Keratinocyte (primary cell): ENCODE measurements at regions not wholly inside any gene's neighbourhood (a gene's known extent, or its start where the extent isn't known, plus 50 kb on each side); places are given as distances from the start of the nearest gene placed in this dataset.

Experiments used
- EZH2 ChIP-seq: IDR thresholded peaks from one replicate; pipeline ENCODE4 v1.6.1; 2012; ENCODE audit warnings: inconsistent platforms, mild to moderate bottlenecking, low read length, moderate library complexity
- TF ChIP-seq, protein P1 (sequence below), 3 experiments: IDR thresholded peaks in 1 of 3; conservative IDR thresholded peaks in 1 of 3; optimal IDR thresholded peaks in 1 of 3; 2 replicates in 2 of 3; 3 replicates in 1 of 3; pipeline versions ENCODE3 to v1.5.1; 2011; ENCODE audit warnings: low read length in 3 of 3, mild to moderate bottlenecking in 3 of 3, moderate library complexity in 2 of 3, control low read depth in 1 of 3, inconsistent platforms in 1 of 3; ENCODE audit not compliant: insufficient read depth in 2 of 3; ENCODE audit errors: extremely low read depth in 1 of 3

DNA sequence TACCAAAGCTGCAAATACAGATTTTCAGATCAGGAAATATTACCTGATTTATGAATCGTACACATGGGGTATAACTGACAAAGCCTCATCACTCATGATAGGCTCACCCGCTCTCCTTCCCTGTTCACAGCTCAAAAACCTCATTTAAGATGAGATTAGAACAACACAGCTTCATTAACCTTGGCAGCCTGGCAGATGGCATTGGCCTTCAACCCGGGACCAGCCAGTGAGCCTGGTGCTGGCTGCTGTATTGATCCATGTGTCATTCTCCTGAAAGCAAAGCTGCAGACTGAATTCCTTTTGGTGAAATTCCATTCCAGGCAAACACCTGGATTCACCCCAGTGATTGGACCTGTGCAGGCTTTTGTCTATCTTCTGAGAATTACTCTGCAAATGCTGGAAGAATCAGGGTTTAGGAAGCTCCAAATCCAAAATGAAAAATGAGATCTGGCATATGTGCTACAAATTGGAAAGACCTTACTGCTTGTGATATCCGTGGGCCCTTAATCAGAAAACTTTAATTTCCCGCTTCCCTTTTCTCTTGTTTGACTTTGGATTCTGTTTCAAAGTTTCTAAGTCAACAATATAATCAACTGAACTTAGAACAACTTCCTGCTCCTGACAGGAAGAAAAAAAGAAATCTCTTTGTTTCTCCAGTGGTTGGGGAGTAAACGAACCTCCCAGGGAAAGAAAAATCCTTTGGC is 189.1 kb upstream of the KBTBD8 start:
- TF ChIP-seq, protein P1, sequence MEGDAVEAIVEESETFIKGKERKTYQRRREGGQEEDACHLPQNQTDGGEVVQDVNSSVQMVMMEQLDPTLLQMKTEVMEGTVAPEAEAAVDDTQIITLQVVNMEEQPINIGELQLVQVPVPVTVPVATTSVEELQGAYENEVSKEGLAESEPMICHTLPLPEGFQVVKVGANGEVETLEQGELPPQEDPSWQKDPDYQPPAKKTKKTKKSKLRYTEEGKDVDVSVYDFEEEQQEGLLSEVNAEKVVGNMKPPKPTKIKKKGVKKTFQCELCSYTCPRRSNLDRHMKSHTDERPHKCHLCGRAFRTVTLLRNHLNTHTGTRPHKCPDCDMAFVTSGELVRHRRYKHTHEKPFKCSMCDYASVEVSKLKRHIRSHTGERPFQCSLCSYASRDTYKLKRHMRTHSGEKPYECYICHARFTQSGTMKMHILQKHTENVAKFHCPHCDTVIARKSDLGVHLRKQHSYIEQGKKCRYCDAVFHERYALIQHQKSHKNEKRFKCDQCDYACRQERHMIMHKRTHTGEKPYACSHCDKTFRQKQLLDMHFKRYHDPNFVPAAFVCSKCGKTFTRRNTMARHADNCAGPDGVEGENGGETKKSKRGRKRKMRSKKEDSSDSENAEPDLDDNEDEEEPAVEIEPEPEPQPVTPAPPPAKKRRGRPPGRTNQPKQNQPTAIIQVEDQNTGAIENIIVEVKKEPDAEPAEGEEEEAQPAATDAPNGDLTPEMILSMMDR (optimal IDR thresholded peaks at IDR 0.05 in 1 of 3, IDR thresholded peaks at IDR 0.05 in 1 of 3, conservative IDR thresholded peaks at IDR 0.05 in 1 of 3; ENCODE audit: extremely low read depth in 1 of 3, insufficient read depth in 2 of 3, low read length in 3 of 3) = no peak
- no peak for TF ChIP-seq EZH2
